ENCODE measurements at regions not wholly inside any gene's neighbourhood (a gene's known extent, or its start where the extent isn't known, plus 50 kb on each side); places are given as distances from the start of the nearest gene placed in this dataset.

GRCh38 chr1:47616036-47616435 lies 178.2 kb downstream of the FOXD2 start:
- WGBS, 2 donors: 76 to 88% methylated on average over 2 to 3 of the region's 3 CpGs
- peaks cover 0 to 19% (median 0%) of the 10 kb centered on the region in 4 donors for H3K27me3 ChIP-seq
- intact Hi-C loops (cut with DNase I): no loop called here
- TF ChIP-seq CTCF (IDR thresholded peaks at IDR 0.05) (no peak), POLR2A (IDR thresholded peaks at IDR 0.05) (no peak)
- no peaks in the 10 kb centered on the region for H3K36me3 ChIP-seq
- no peak overlapping the region for H3K4me3 ChIP-seq
- no peaks in the 10 kb centered on the region for H3K4me1 ChIP-seq
- DNase-seq: no peak
- H3K9me3 ChIP-seq: no peaks in the 10 kb centered on the region
- no peak overlapping the region for H3K27ac ChIP-seq

- Histone ChIP-seq H3K9me3 (no peaks in the 10 kb centered on the region), H3K27me3 (peaks cover 0 to 26% (median 0%) of the 10 kb centered on the region in 4 donors), H3K4me1 (no peaks in the 10 kb centered on the region), H3K27ac (no peak overlapping the region), H3K36me3 (no peaks in the 10 kb centered on the region), H3K4me3 (no peak overlapping the region)
- TF ChIP-seq CTCF (IDR thresholded peaks at IDR 0.05) (no peak), POLR2A (IDR thresholded peaks at IDR 0.05) (no peak)
- intact Hi-C loops (cut with DNase I): no loop called here
- DNase-seq: no peak
- 61 to 94% methylated on average over 3 of the region's 3 CpGs for WGBS, 2 donors
Measured at GRCh38 chr1:47616906-47617305, 179.1 kb downstream of the FOXD2 start.

GRCh38 chr1:47617381-47618221 lies 179.8 kb downstream of the FOXD2 start:
- Histone ChIP-seq H3K27ac (no peak overlapping the region), H3K4me3 (no peak overlapping the region), H3K4me1 (no peaks in the 10 kb centered on the region), H3K27me3 (peaks cover 0 to 21% (median 0%) of the 10 kb centered on the region in 4 donors), H3K9me3 (no peaks in the 10 kb centered on the region), H3K36me3 (no peaks in the 10 kb centered on the region)
- 67 to 68% methylated on average over 6 of the region's 6 CpGs for WGBS, 2 donors
- no peak for TF ChIP-seq CTCF (IDR thresholded peaks at IDR 0.05)
- no peak for TF ChIP-seq POLR2A (IDR thresholded peaks at IDR 0.05)
- intact Hi-C loops (cut with DNase I): no loop called here
- DNase-seq: no peak

GRCh38 chr1:47618222-47618720 lies 180.4 kb downstream of the FOXD2 start:
- Histone ChIP-seq H3K9me3 (no peaks in the 10 kb centered on the region), H3K4me3 (no peak overlapping the region), H3K27me3 (peaks cover 0 to 21% (median 0%) of the 10 kb centered on the region in 4 donors), H3K36me3 (no peaks in the 10 kb centered on the region), H3K27ac (no peak overlapping the region), H3K4me1 (no peaks in the 10 kb centered on the region)
- intact Hi-C loops (cut with DNase I): no loop called here
- WGBS, 2 donors: 81 to 84% methylated on average over 4 of the region's 4 CpGs
- TF ChIP-seq CTCF (IDR thresholded peaks at IDR 0.05): no peak
- no peak for TF ChIP-seq POLR2A (IDR thresholded peaks at IDR 0.05)
- no peak for DNase-seq

- no peak for TF ChIP-seq POLR2A (IDR thresholded peaks at IDR 0.05)
- TF ChIP-seq CTCF (IDR thresholded peaks at IDR 0.05): no peak
- DNase-seq: no peak
- Histone ChIP-seq H3K27ac (no peak overlapping the region), H3K9me3 (no peaks in the 10 kb centered on the region), H3K4me3 (no peak overlapping the region), H3K27me3 (peaks cover 0 to 21% (median 0%) of the 10 kb centered on the region in 4 donors), H3K36me3 (no peaks in the 10 kb centered on the region), H3K4me1 (no peaks in the 10 kb centered on the region)
- 61 to 65% methylated on average over 7 of the region's 7 CpGs for WGBS, 2 donors
- intact Hi-C loops (cut with DNase I): no loop called here
Measured at GRCh38 chr1:47618830-47619229, 181.0 kb downstream of the FOXD2 start.

Measured in esophagus squamous epithelium (tissue), 5 donors.